SH-SY5Y (cell line): ENCODE measurements at regions not wholly inside any gene's neighbourhood (a gene's known extent, or its start where the extent isn't known, plus 50 kb on each side); places are given as distances from the start of the nearest gene placed in this dataset.

Experiments
- GATA2 ChIP-seq: IDR thresholded peaks from 2 replicates; pipeline ENCODE4 v1.6.1; 2011; ENCODE audit warnings: mild to moderate bottlenecking, low read depth, low read length
- GATA3 ChIP-seq: IDR thresholded peaks from 2 replicates; pipeline ENCODE4 v1.6.1; 2011; ENCODE audit warnings: low read depth, mild to moderate bottlenecking, low read length, moderate library complexity

- no peak for TF ChIP-seq GATA2
- TF ChIP-seq GATA3, result no peak
These were observed 280.5 kb downstream of the ACTL7B start for GRCh38 chr9:108575276-108575675.
